ENCODE measurements at regions not wholly inside any gene's neighbourhood (a gene's known extent, or its start where the extent isn't known, plus 50 kb on each side); places are given as distances from the start of the nearest gene placed in this dataset.

GRCh38 chr3:34863485-34863884 is 775.8 kb upstream of the ARPP21 start:
- TF ChIP-seq CTCF (conservative IDR thresholded peaks at IDR 0.05; ENCODE audit: low read depth, low read length), result no peak
- Histone ChIP-seq H3K4me1 (ENCODE audit: low read depth, poor library complexity, severe bottlenecking) (no peaks in the 10 kb centered on the region), H2AFZ (ENCODE audit: low read depth) (no peak overlapping the region), H3K4me3 (IDR thresholded peaks at IDR 0.05; ENCODE audit: insufficient read depth, low read depth, low read length) (no peak overlapping the region), H3K27ac (no peak overlapping the region), H3K36me3 (ENCODE audit: insufficient read depth) (no peaks in the 10 kb centered on the region), H3K9ac (no peak overlapping the region), H4K20me1 (ENCODE audit: insufficient read depth) (no peaks in the 10 kb centered on the region), H3K27me3 (ENCODE audit: insufficient read depth, low read depth) (no peaks in the 10 kb centered on the region), H3K4me2 (no peak overlapping the region), H3K79me2 (ENCODE audit: insufficient read depth, low read depth) (no peaks in the 10 kb centered on the region)

- no peaks in the 10 kb centered on the region for H3K36me3 ChIP-seq (ENCODE audit: insufficient read depth)
- no peak overlapping the region for H3K4me2 ChIP-seq
Measured at GRCh38 chr3:34864011-34864410, 775.3 kb upstream of the ARPP21 start.

GRCh38 chr3:34865346-34865745 is 774.0 kb upstream of the ARPP21 start:
- H4K20me1 ChIP-seq (ENCODE audit: insufficient read depth), result no peaks in the 10 kb centered on the region
- no peaks in the 10 kb centered on the region for H3K27me3 ChIP-seq (ENCODE audit: insufficient read depth, low read depth)
- no peaks in the 10 kb centered on the region for H3K36me3 ChIP-seq (ENCODE audit: insufficient read depth)
- no peak overlapping the region for H3K4me3 ChIP-seq (IDR thresholded peaks at IDR 0.05; ENCODE audit: insufficient read depth, low read depth, low read length)
- no peak overlapping the region for H3K4me2 ChIP-seq
- H3K4me1 ChIP-seq (ENCODE audit: low read depth, poor library complexity, severe bottlenecking), result no peaks in the 10 kb centered on the region
- no peak overlapping the region for H3K9ac ChIP-seq
- no peak for TF ChIP-seq CTCF (conservative IDR thresholded peaks at IDR 0.05; ENCODE audit: low read depth, low read length)
- H3K27ac ChIP-seq, result no peak overlapping the region
- H3K79me2 ChIP-seq (ENCODE audit: insufficient read depth, low read depth), result no peaks in the 10 kb centered on the region
- no peak overlapping the region for H2AFZ ChIP-seq (ENCODE audit: low read depth)

More at GRCh38 chr3:34864011-34864410, 775.3 kb upstream of the ARPP21 start:
- Histone ChIP-seq H2AFZ (ENCODE audit: low read depth) (no peak overlapping the region), H3K27me3 (ENCODE audit: insufficient read depth, low read depth) (no peaks in the 10 kb centered on the region), H3K27ac (no peak overlapping the region), H3K79me2 (ENCODE audit: insufficient read depth, low read depth) (no peaks in the 10 kb centered on the region), H3K4me1 (ENCODE audit: low read depth, poor library complexity, severe bottlenecking) (no peaks in the 10 kb centered on the region), H3K4me3 (IDR thresholded peaks at IDR 0.05; ENCODE audit: insufficient read depth, low read depth, low read length) (no peak overlapping the region), H4K20me1 (ENCODE audit: insufficient read depth) (no peaks in the 10 kb centered on the region), H3K9ac (no peak overlapping the region)
- no peak for TF ChIP-seq CTCF (conservative IDR thresholded peaks at IDR 0.05; ENCODE audit: low read depth, low read length)

- no peaks in the 10 kb centered on the region for H3K4me1 ChIP-seq (ENCODE audit: low read depth, poor library complexity, severe bottlenecking)
- H3K36me3 ChIP-seq (ENCODE audit: insufficient read depth), result no peaks in the 10 kb centered on the region
Measured at GRCh38 chr3:34868935-34869334, 770.4 kb upstream of the ARPP21 start.

More at GRCh38 chr3:34868935-34869334, 770.4 kb upstream of the ARPP21 start:
- no peak overlapping the region for H3K4me2 ChIP-seq
- no peak overlapping the region for H3K27ac ChIP-seq
- H3K9ac ChIP-seq, result no peak overlapping the region
- no peak overlapping the region for H2AFZ ChIP-seq (ENCODE audit: low read depth)
- H3K79me2 ChIP-seq (ENCODE audit: insufficient read depth, low read depth), result no peaks in the 10 kb centered on the region
- no peak overlapping the region for H3K4me3 ChIP-seq (IDR thresholded peaks at IDR 0.05; ENCODE audit: insufficient read depth, low read depth, low read length)
- TF ChIP-seq CTCF (conservative IDR thresholded peaks at IDR 0.05; ENCODE audit: low read depth, low read length), result no peak
- no peaks in the 10 kb centered on the region for H4K20me1 ChIP-seq (ENCODE audit: insufficient read depth)
- H3K27me3 ChIP-seq (ENCODE audit: insufficient read depth, low read depth), result no peaks in the 10 kb centered on the region

Data from KMS-11 (cell line).